Spleen (tissue), 11 donors: ENCODE measurements at regions not wholly inside any gene's neighbourhood (a gene's known extent, or its start where the extent isn't known, plus 50 kb on each side); places are given as distances from the start of the nearest gene placed in this dataset.

Experiments used
- DNase-seq: peaks from one replicate; pipeline ENCODE4 v3.0.0-alpha.2; 2020
- H3K27ac ChIP-seq, 8 donors: fragments of 200-600 bp; sonication (generic) in 7 of 8; 1 replicate in 4 of 8; 2 replicates in 4 of 8; pipeline versions ENCODE4 v1.5.0 to v1.8.0; 2016 to 2021; ENCODE audit warnings: inconsistent platforms in 4 of 8, mild to moderate bottlenecking in 4 of 8, moderate library complexity in 1 of 8
- H3K27me3 ChIP-seq, 7 donors: fragments of 200-600 bp; sonication (generic) in 6 of 7; replicated peaks in 1 of 7; 1 replicate in 4 of 7; 2 replicates in 3 of 7; pipeline versions ENCODE4 v1.5.0 to v1.8.0; 2016 to 2021; ENCODE audit warnings: inconsistent platforms in 3 of 7, mild to moderate bottlenecking in 1 of 7
- H3K36me3 ChIP-seq, 6 donors: fragments of 200-600 bp; sonication (generic) in 5 of 6; 1 replicate in 4 of 6; 2 replicates in 2 of 6; pipeline versions ENCODE4 v1.5.0 to v1.8.0; 2016 to 2021; ENCODE audit warnings: inconsistent platforms in 2 of 6
- H3K4me1 ChIP-seq, 6 donors: fragments of 200-600 bp; sonication (generic) in 5 of 6; 1 replicate in 3 of 6; 2 replicates in 3 of 6; pipeline versions ENCODE4 v1.5.0 to v1.8.0; 2016 to 2021; ENCODE audit warnings: inconsistent platforms in 3 of 6
- H3K4me3 ChIP-seq, 8 donors: fragments of 200-600 bp; sonication (generic) in 7 of 8; 1 replicate in 4 of 8; 2 replicates in 4 of 8; pipeline versions ENCODE4 v1.5.0 to v1.8.0; 2016 to 2021; ENCODE audit warnings: inconsistent platforms in 4 of 8, mild to moderate bottlenecking in 4 of 8, moderate library complexity in 2 of 8
- H3K9me3 ChIP-seq, 8 donors: fragments of 200-600 bp; sonication (generic) in 7 of 8; 1 replicate in 4 of 8; 2 replicates in 4 of 8; pipeline versions ENCODE4 v1.5.0 to v1.8.0; 2016 to 2021; ENCODE audit warnings: inconsistent platforms in 4 of 8
- POLR2A ChIP-seq, 3 donors: fragments of 450-650 bp; IDR thresholded peaks; one replicate each; pipeline ENCODE4 v1.5.1; 2017; ENCODE audit warnings: antibody characterized with exemption in 3 of 3, mild to moderate bottlenecking in 1 of 3
- POLR2AphosphoS5 ChIP-seq, 3 donors: sonication (generic); formaldehyde crosslinking; IDR thresholded peaks; one replicate each; pipeline ENCODE4 v1.5.1; 2017; ENCODE audit warnings: antibody characterized with exemption in 3 of 3
- WGBS, 5 donors: extraction: QIAGEN DNeasy Blood & Tissue Kit in 3 of 5; methylation state at CpG; one replicate each; pipeline versions ENCODE4 v1.1.5 to v1.1.7; 2013 to 2018; 5-methylcytosine and 5-hydroxymethylcytosine counted together
- intact Hi-C: fragments of 100-400 bp; cut with DNase I; formaldehyde crosslinking; loops from one replicate; pipeline ENCODE4 v1.15.0; 2023; ENCODE audit warnings: low total_unique reads
- TF ChIP-seq, protein P1 (sequence below), 11 experiments: fragments of 200-600 bp in 7 of 11; fragments of 450-650 bp in 4 of 11; sonication (generic) in 4 of 11; IDR thresholded peaks in 8 of 11; conservative IDR thresholded peaks in 3 of 11; 1 replicate in 7 of 11; 2 replicates in 4 of 11; pipeline versions ENCODE4 v1.4.0 to v1.8.0; 2016 to 2021; ENCODE audit warnings: antibody characterized with exemption in 11 of 11, inconsistent platforms in 4 of 11, mild to moderate bottlenecking in 1 of 11
- donor health status: healthy with polysubstance abuse.
- donor health status: DM: no; HTN: no; CAD: no; lungs with moderate emphysema.
- donor health status: DM: no; HTN: no; CAD: no.
- donor health status: Bipolar disorder and iron deficiency.
- donor health status: healthy.
- donor health status: DM: no; HTN: no; CAD: no.
- donor health status: DM: yes; HTN: yes; CAD: no.

DNA sequence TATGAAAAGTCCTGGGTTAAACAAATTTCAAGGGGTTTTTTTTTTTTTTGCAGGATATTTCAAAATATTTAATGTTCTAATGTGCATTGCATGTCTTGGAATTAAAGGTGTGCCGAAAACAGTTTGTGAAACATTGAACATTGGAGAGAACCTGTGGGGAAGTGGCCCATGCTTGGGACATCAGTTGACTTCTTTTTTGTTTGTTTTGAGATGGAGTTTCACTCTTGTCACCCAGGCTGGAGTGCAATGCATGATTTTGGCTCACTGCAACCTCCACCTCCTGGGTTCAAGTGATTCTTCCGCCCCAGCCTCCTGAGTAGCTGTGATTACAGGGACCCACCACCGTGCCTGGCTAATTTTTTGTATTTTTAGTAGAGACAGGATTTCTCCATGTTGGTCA, 71.0 kb upstream of the RAPH1 start:
- intact Hi-C loops: no loop called here
- H3K9me3 ChIP-seq: no peaks in the 10 kb centered on the region
- WGBS, 5 donors: 78 to 95% (median 82%) methylated on average over 3 of the region's 3 CpGs
- TF ChIP-seq POLR2A (IDR thresholded peaks at IDR 0.05): no peak
- TF ChIP-seq POLR2AphosphoS5 (IDR thresholded peaks at IDR 0.05): no peak
- TF ChIP-seq, protein P1, sequence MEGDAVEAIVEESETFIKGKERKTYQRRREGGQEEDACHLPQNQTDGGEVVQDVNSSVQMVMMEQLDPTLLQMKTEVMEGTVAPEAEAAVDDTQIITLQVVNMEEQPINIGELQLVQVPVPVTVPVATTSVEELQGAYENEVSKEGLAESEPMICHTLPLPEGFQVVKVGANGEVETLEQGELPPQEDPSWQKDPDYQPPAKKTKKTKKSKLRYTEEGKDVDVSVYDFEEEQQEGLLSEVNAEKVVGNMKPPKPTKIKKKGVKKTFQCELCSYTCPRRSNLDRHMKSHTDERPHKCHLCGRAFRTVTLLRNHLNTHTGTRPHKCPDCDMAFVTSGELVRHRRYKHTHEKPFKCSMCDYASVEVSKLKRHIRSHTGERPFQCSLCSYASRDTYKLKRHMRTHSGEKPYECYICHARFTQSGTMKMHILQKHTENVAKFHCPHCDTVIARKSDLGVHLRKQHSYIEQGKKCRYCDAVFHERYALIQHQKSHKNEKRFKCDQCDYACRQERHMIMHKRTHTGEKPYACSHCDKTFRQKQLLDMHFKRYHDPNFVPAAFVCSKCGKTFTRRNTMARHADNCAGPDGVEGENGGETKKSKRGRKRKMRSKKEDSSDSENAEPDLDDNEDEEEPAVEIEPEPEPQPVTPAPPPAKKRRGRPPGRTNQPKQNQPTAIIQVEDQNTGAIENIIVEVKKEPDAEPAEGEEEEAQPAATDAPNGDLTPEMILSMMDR (IDR thresholded peaks at IDR 0.05 in 8 of 11, conservative IDR thresholded peaks at IDR 0.05 in 3 of 11): no peak
- H3K4me3 ChIP-seq: no peak overlapping the region
- no peaks in the 10 kb centered on the region for H3K36me3 ChIP-seq
- H3K4me1 ChIP-seq: peaks cover 0 to 3% (median 0%) of the 10 kb centered on the region in 6 donors
- no peak for DNase-seq
- H3K27ac ChIP-seq: no peak overlapping the region
- H3K27me3 ChIP-seq: peaks cover 0 to 34% (median 0%) of the 10 kb centered on the region in 7 donors

DNA sequence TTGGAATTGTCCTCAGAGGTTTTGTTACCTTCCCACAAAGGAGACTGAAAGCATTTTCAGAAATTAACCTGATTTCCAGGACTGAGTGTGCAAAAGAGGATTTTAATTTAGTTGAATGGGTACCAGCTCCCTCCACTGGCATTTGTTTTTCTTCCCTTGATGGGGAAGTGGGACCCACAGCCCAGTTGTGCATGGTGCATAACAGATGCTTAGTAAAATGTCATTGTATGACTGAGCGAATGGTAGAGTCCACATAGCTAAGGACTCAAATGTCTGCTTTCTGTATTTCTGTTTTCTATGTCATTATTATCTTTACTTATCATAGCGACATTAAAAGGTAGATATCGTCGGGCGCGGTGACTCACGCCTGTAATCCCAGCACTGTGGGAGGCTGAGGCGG, 75.5 kb upstream of the RAPH1 start:
- 93 to 98% (median 97%) methylated on average over 8 of the region's 8 CpGs for WGBS, 5 donors
- intact Hi-C loops: no loop called here

DNA sequence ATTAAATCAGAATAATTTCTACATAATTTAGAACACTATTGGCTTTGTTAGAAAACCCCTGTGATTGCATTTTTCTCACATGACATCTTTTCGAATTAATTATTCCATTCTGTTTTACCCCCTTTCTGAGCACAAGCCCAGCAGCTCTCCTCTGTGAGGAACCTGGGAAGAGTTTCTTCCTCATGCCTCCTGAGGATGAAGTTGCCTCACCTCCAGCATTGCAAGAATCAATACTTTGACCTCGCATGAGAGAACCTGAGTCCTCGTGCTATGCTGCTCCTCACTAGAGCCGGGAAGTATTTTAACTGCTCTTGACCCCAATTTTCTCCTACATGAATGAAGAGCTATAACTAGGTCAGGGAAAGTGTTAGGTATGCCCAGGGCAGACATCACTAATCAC, 77.1 kb upstream of the RAPH1 start:
- H3K36me3 ChIP-seq: no peaks in the 10 kb centered on the region
- WGBS, 5 donors: 77 to 90% (median 85%) methylated on average over 4 of the region's 4 CpGs
- H3K27ac ChIP-seq: no peak overlapping the region
- TF ChIP-seq, protein P1 (IDR thresholded peaks at IDR 0.05 in 8 of 11, conservative IDR thresholded peaks at IDR 0.05 in 3 of 11): no peak
- no peak overlapping the region for H3K4me3 ChIP-seq
- intact Hi-C loops: no loop called here
- peaks cover 0 to 12% (median 0%) of the 10 kb centered on the region in 7 donors for H3K27me3 ChIP-seq
- H3K9me3 ChIP-seq: no peaks in the 10 kb centered on the region
- H3K4me1 ChIP-seq: no peaks in the 10 kb centered on the region
- no peak for DNase-seq

More for the DNA sequence above, 75.5 kb upstream of the RAPH1 start:
- Histone ChIP-seq H3K9me3 (no peaks in the 10 kb centered on the region), H3K4me1 (no peaks in the 10 kb centered on the region), H3K36me3 (no peaks in the 10 kb centered on the region), H3K27ac (no peak overlapping the region), H3K4me3 (no peak overlapping the region), H3K27me3 (peaks cover 0 to 12% (median 0%) of the 10 kb centered on the region in 7 donors)
- DNase-seq: no peak
- TF ChIP-seq POLR2AphosphoS5 (IDR thresholded peaks at IDR 0.05) (no peak), POLR2A (IDR thresholded peaks at IDR 0.05) (no peak)
- TF ChIP-seq, protein P1 (IDR thresholded peaks at IDR 0.05 in 8 of 11, conservative IDR thresholded peaks at IDR 0.05 in 3 of 11): no peak

DNA sequence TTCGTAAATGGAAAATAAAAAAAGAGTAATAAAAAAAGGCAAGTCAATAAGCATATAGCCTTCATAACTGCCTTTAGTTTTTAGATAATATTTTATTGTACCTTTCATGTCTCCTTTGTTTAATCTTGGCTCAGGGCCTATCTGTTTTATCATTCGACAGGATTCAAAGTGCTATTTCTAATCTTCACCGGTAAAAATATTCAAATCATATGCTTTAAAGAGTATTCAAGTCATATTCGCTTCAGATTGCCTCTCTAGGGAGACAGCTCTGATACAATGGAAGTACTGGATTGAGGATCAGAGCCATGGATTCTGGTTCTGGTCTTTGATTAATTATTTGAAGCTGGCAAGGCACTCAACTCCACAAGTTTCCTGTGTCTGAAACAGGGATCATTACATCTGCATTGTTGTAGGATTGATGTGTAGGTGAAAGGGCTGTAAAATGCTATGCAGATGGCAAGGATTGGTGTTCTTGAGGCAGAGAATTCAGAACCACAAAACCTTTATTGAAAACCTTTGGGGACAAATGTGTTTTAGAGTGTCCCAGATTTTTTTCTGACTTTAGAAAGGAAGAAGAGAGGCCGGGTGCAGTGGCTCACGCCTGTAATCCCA, 84.3 kb upstream of the RAPH1 start:
- 78 to 90% (median 83%) methylated on average over 6 of the region's 6 CpGs for WGBS, 5 donors
- TF ChIP-seq POLR2AphosphoS5 (IDR thresholded peaks at IDR 0.05): no peak
- TF ChIP-seq, protein P1 (IDR thresholded peaks at IDR 0.05 in 8 of 11, conservative IDR thresholded peaks at IDR 0.05 in 3 of 11): no peak
- no peak for TF ChIP-seq POLR2A (IDR thresholded peaks at IDR 0.05)
- Histone ChIP-seq H3K27ac (no peak overlapping the region), H3K27me3 (no peaks in the 10 kb centered on the region), H3K4me3 (no peak overlapping the region), H3K4me1 (peaks cover 0 to 3% (median 0%) of the 10 kb centered on the region in 6 donors), H3K36me3 (no peaks in the 10 kb centered on the region), H3K9me3 (peaks cover 0 to 5% (median 0%) of the 10 kb centered on the region in 8 donors)
- intact Hi-C loops: no loop called here
- no peak for DNase-seq
